Panc1 (cell line): ENCODE measurements at regions not wholly inside any gene's neighbourhood (a gene's known extent, or its start where the extent isn't known, plus 50 kb on each side); places are given as distances from the start of the nearest gene placed in this dataset.

ENCODE experiments used
- ATAC-seq: fragments of 200-7000 bp; cut with Tn5 transposase; 2 replicates; pipeline ENCODE4 v1.9.1; 2020; ENCODE audit warnings: mild to moderate bottlenecking, moderate library complexity
- BruUV-seq: library from RNA; stranded (reverse); fragments of 400-500 nt; replicated peaks from 2 replicates; lab custom pipeline; 2021; lab: Mats Ljungman, UMichigan
- CTCF ChIA-PET: fragments of 300-600 bp; sonication (Branson Sonifier 250); formaldehyde crosslinking; loops from one replicate; lab custom pipeline; 2022; ENCODE audit warnings: antibody characterized with exemption; lab: Charles Lee
- POLR2A ChIA-PET: fragments of 300-600 bp; sonication (Branson Sonifier 250); formaldehyde crosslinking; loops from one replicate; lab custom pipeline; 2022; ENCODE audit warnings: antibody characterized with exemption; lab: Charles Lee
- DNase-seq: peaks from one replicate; pipeline ENCODE4 v3.0.0-alpha.2; 2010; ENCODE audit warnings: low read depth, low spot score
- H3K27ac ChIP-seq: 2 replicates; pipeline ENCODE4 v1.5.1; 2011; ENCODE audit warnings: mild to moderate bottlenecking, low read length, inconsistent platforms
- H3K27me3 ChIP-seq: fragments of 200-500 bp; sonication (Bioruptor generic); 2 replicates; pipeline ENCODE4 v1.6.0; 2014; ENCODE audit warnings: low read length, inconsistent platforms; ENCODE audit not compliant: control insufficient read depth, insufficient read depth
- H3K36me3 ChIP-seq: fragments of 200-500 bp; sonication (Bioruptor generic); 2 replicates; pipeline ENCODE4 v1.5.1; 2014; ENCODE audit warnings: inconsistent platforms, mild to moderate bottlenecking, low read length, moderate library complexity; ENCODE audit not compliant: control insufficient read depth, insufficient read depth
- H3K4me1 ChIP-seq: 2 replicates; pipeline ENCODE4 v1.5.1; 2011; ENCODE audit warnings: inconsistent platforms, mild to moderate bottlenecking, low read length, moderate library complexity; ENCODE audit not compliant: control insufficient read depth, insufficient read depth
- H3K4me3 ChIP-seq, 2 experiments: 2 replicates each; pipeline ENCODE4 v1.5.1; 2011 to 2012; ENCODE audit warnings: low read depth in 2 of 2, low read length in 2 of 2, mild to moderate bottlenecking in 2 of 2, inconsistent platforms in 1 of 2, moderate library complexity in 1 of 2
- H3K9me3 ChIP-seq: fragments of 200-500 bp; sonication (Bioruptor generic); 2 replicates; pipeline ENCODE4 v1.5.1; 2014; ENCODE audit warnings: low read depth, mild to moderate bottlenecking, inconsistent platforms, low read length, moderate library complexity; ENCODE audit not compliant: control insufficient read depth, insufficient read depth
- CTCF ChIP-seq: fragments of 450-650 bp; IDR thresholded peaks from 2 replicates; pipeline ENCODE4 v1.5.1; 2017; ENCODE audit warnings: mild to moderate bottlenecking
- POLR2AphosphoS5 ChIP-seq: IDR thresholded peaks from 2 replicates; pipeline ENCODE4 v1.6.1; 2012; ENCODE audit warnings: mild to moderate bottlenecking, low read depth, low read length, moderate library complexity
- REST ChIP-seq, 2 experiments: IDR thresholded peaks; 2 replicates each; pipeline ENCODE4 v1.6.1; 2011 to 2012; ENCODE audit warnings: low read depth in 2 of 2, control low read depth in 1 of 2, low read length in 1 of 2, mild to moderate bottlenecking in 1 of 2, moderate library complexity in 1 of 2; ENCODE audit not compliant: insufficient read depth in 1 of 2
- SIN3A ChIP-seq: IDR thresholded peaks from 2 replicates; pipeline ENCODE4 v1.6.1; 2012; ENCODE audit warnings: low read depth, mild to moderate bottlenecking, low read length, moderate library complexity, borderline replicate concordance; ENCODE audit not compliant: insufficient read depth
- TCF7L2 ChIP-seq: IDR thresholded peaks from 2 replicates; pipeline ENCODE4 v1.6.1; 2011; ENCODE audit warnings: mild to moderate bottlenecking, low read depth, low read length, inconsistent platforms
- in situ Hi-C: cut with HindIII; loops from 2 replicates; pipeline ENCODE4 v1.10.0; 2016; ENCODE audit warnings: low sequenced_read_pairs, low pct_unique_long_range_greater_than_20kb
- intact Hi-C: fragments of 100-400 bp; cut with micrococcal nuclease; formaldehyde crosslinking; loops from one replicate; pipeline ENCODE4 v1.10.0; 2022; ENCODE audit not compliant: unreplicated experiment

GRCh38 chr7:49703881-49704280 lies 69.6 kb upstream of the VWC2 start:
- DNase-seq (no peak), ATAC-seq (no peak)
- no peaks in the 10 kb centered on the region for H3K27me3 ChIP-seq
- in situ Hi-C loops, result no loop called here
- POLR2A ChIA-PET, result no interaction called here
- H3K36me3 ChIP-seq, result no peaks in the 10 kb centered on the region
- H3K4me3 ChIP-seq, result no peak overlapping the region
- intact Hi-C loops, result no loop called here
- CTCF ChIA-PET, result no interaction called here
- no peak for TF ChIP-seq SIN3A
- H3K4me1 ChIP-seq, result no peaks in the 10 kb centered on the region
- H3K9me3 ChIP-seq, result no peaks in the 10 kb centered on the region
- no peak overlapping the region for H3K27ac ChIP-seq
- no TSS peak for BruUV-seq

- Histone ChIP-seq H3K4me1 (no peaks in the 10 kb centered on the region), H3K36me3 (no peaks in the 10 kb centered on the region), H3K27me3 (no peaks in the 10 kb centered on the region), H3K27ac (no peak overlapping the region), H3K9me3 (no peaks in the 10 kb centered on the region), H3K4me3 (no peak overlapping the region)
- no TSS peak for BruUV-seq
- TF ChIP-seq CTCF, result no peak
- TF ChIP-seq SIN3A, result no peak
- TF ChIP-seq REST (IDR thresholded peaks at IDR 0.05; ENCODE audit: insufficient read depth in 1 of 2, low read depth in 2 of 2, low read length in 1 of 2), result no peak
- no peak for TF ChIP-seq POLR2AphosphoS5
- TF ChIP-seq TCF7L2, result no peak
- ChIA-PET CTCF (no interaction called here), POLR2A (no interaction called here)
- ATAC-seq, result no peak
- intact Hi-C loops, result no loop called here
- no peak for DNase-seq
- in situ Hi-C loops, result no loop called here
These were observed 67.3 kb upstream of the VWC2 start for GRCh38 chr7:49706106-49706505.

GRCh38 chr7:49707891-49708290 lies 65.5 kb upstream of the VWC2 start:
- Histone ChIP-seq H3K4me1 (no peaks in the 10 kb centered on the region), H3K27me3 (no peaks in the 10 kb centered on the region), H3K9me3 (no peaks in the 10 kb centered on the region), H3K4me3 (no peak overlapping the region), H3K36me3 (no peaks in the 10 kb centered on the region), H3K27ac (no peak overlapping the region)
- no peak for DNase-seq
- intact Hi-C loops, result no loop called here
- ChIA-PET POLR2A (no interaction called here), CTCF (no interaction called here)
- no peak for TF ChIP-seq SIN3A
- in situ Hi-C loops, result no loop called here
- no TSS peak for BruUV-seq
- ATAC-seq, result no peak
